ENCODE measurements at regions not wholly inside any gene's neighbourhood (a gene's known extent, or its start where the extent isn't known, plus 50 kb on each side); places are given as distances from the start of the nearest gene placed in this dataset.

GRCh38 chr1:4962836-4963235 is 308.4 kb downstream of the AJAP1 start:
- DNase-seq: no peak
- ATAC-seq (ENCODE audit: low read depth): no peak
- POLR2A ChIA-PET: no interaction called here
- Mint-ChIP-seq H3K4me1 (no peaks in the 10 kb centered on the region), H3K4me3 (no peak overlapping the region), H3K27me3 (peaks cover 1% of the 10 kb centered on the region), H3K36me3 (no peaks in the 10 kb centered on the region), H3K9me3 (no peaks in the 10 kb centered on the region), H3K27ac (no peak overlapping the region)

- no peak for ATAC-seq (ENCODE audit: low read depth)
Observed at GRCh38 chr1:4961935-4962645, 307.7 kb downstream of the AJAP1 start.

GRCh38 chr1:4960782-4961475 is 306.5 kb downstream of the AJAP1 start:
- Mint-ChIP-seq H3K36me3 (no peaks in the 10 kb centered on the region), H3K4me1 (no peaks in the 10 kb centered on the region), H3K9me3 (no peaks in the 10 kb centered on the region), H3K27ac (no peak overlapping the region), H3K27me3 (peaks cover 1% of the 10 kb centered on the region), H3K4me3 (no peak overlapping the region)
- DNase-seq (no peak), ATAC-seq (ENCODE audit: low read depth) (no peak)
- POLR2A ChIA-PET: no interaction called here

More at GRCh38 chr1:4961935-4962645, 307.7 kb downstream of the AJAP1 start:
- POLR2A ChIA-PET: no interaction called here
- no peak overlapping the region for H3K4me3 Mint-ChIP-seq
- no peaks in the 10 kb centered on the region for H3K4me1 Mint-ChIP-seq
- no peaks in the 10 kb centered on the region for H3K36me3 Mint-ChIP-seq
- peaks cover 1% of the 10 kb centered on the region for H3K27me3 Mint-ChIP-seq
- H3K9me3 Mint-ChIP-seq: no peaks in the 10 kb centered on the region
- no peak overlapping the region for H3K27ac Mint-ChIP-seq
- DNase-seq: no peak

- H3K36me3 Mint-ChIP-seq: no peaks in the 10 kb centered on the region
- H3K27ac Mint-ChIP-seq: no peak overlapping the region
- ATAC-seq (ENCODE audit: low read depth) (no peak), DNase-seq (no peak)
- POLR2A ChIA-PET: no interaction called here
- no peaks in the 10 kb centered on the region for H3K4me1 Mint-ChIP-seq
- no peak overlapping the region for H3K4me3 Mint-ChIP-seq
- H3K27me3 Mint-ChIP-seq: peaks cover 1% of the 10 kb centered on the region
- H3K9me3 Mint-ChIP-seq: no peaks in the 10 kb centered on the region
Observed at GRCh38 chr1:4960336-4960735, 305.9 kb downstream of the AJAP1 start.

- Mint-ChIP-seq H3K4me1 (no peaks in the 10 kb centered on the region), H3K9me3 (no peaks in the 10 kb centered on the region), H3K27me3 (peaks cover 3% of the 10 kb centered on the region), H3K4me3 (no peak overlapping the region), H3K36me3 (no peaks in the 10 kb centered on the region), H3K27ac (no peak overlapping the region)
- POLR2A ChIA-PET: no interaction called here
- DNase-seq: no peak
- ATAC-seq (ENCODE audit: low read depth): no peak
Observed at GRCh38 chr1:4959216-4959615, 304.8 kb downstream of the AJAP1 start.

- Mint-ChIP-seq H3K27ac (no peak overlapping the region), H3K4me1 (no peaks in the 10 kb centered on the region), H3K4me3 (no peak overlapping the region), H3K27me3 (peaks cover 3% of the 10 kb centered on the region), H3K36me3 (no peaks in the 10 kb centered on the region), H3K9me3 (peaks cover 5% of the 10 kb centered on the region)
- POLR2A ChIA-PET: no interaction called here
- DNase-seq (no peak), ATAC-seq (ENCODE audit: low read depth) (no peak)
Observed at GRCh38 chr1:4957027-4957426, 302.6 kb downstream of the AJAP1 start.

GRCh38 chr1:4954392-4954791 is 300.0 kb downstream of the AJAP1 start:
- ATAC-seq (ENCODE audit: low read depth): no peak
- peaks cover 5% of the 10 kb centered on the region for H3K9me3 Mint-ChIP-seq
- H3K27ac Mint-ChIP-seq: no peak overlapping the region
- no peak overlapping the region for H3K4me3 Mint-ChIP-seq
- peaks cover 4% of the 10 kb centered on the region for H3K27me3 Mint-ChIP-seq
- POLR2A ChIA-PET: no interaction called here
- DNase-seq: no peak
- no peaks in the 10 kb centered on the region for H3K4me1 Mint-ChIP-seq
- H3K36me3 Mint-ChIP-seq: no peaks in the 10 kb centered on the region

GRCh38 chr1:4951601-4952000 is 297.2 kb downstream of the AJAP1 start:
- Mint-ChIP-seq H3K27me3 (peaks cover 4% of the 10 kb centered on the region), H3K4me1 (no peaks in the 10 kb centered on the region), H3K27ac (no peak overlapping the region), H3K4me3 (no peak overlapping the region), H3K9me3 (peaks cover 8% of the 10 kb centered on the region), H3K36me3 (no peaks in the 10 kb centered on the region)
- DNase-seq (no peak), ATAC-seq (ENCODE audit: low read depth) (no peak)
- POLR2A ChIA-PET: no interaction called here

- peaks cover 10% of the 10 kb centered on the region for H3K9me3 Mint-ChIP-seq
- peaks cover 5% of the 10 kb centered on the region for H3K27me3 Mint-ChIP-seq
- H3K4me3 Mint-ChIP-seq: no peak overlapping the region
- POLR2A ChIA-PET: no interaction called here
- H3K36me3 Mint-ChIP-seq: no peaks in the 10 kb centered on the region
- DNase-seq (no peak), ATAC-seq (ENCODE audit: low read depth) (no peak)
- no peak overlapping the region for H3K27ac Mint-ChIP-seq
- H3K4me1 Mint-ChIP-seq: no peaks in the 10 kb centered on the region
Observed at GRCh38 chr1:4946343-4946742, 291.9 kb downstream of the AJAP1 start.

- Mint-ChIP-seq H3K4me3 (no peak overlapping the region), H3K4me1 (no peaks in the 10 kb centered on the region), H3K27ac (no peak overlapping the region), H3K27me3 (peaks cover 3% of the 10 kb centered on the region), H3K9me3 (peaks cover 10% of the 10 kb centered on the region), H3K36me3 (no peaks in the 10 kb centered on the region)
- POLR2A ChIA-PET: no interaction called here
- DNase-seq (no peak), ATAC-seq (ENCODE audit: low read depth) (no peak)
Observed at GRCh38 chr1:4944911-4945310, 290.5 kb downstream of the AJAP1 start.

- POLR2A ChIA-PET: no interaction called here
- H3K27ac Mint-ChIP-seq: no peak overlapping the region
- H3K4me3 Mint-ChIP-seq: no peak overlapping the region
- H3K9me3 Mint-ChIP-seq: peaks cover 19% of the 10 kb centered on the region
- H3K36me3 Mint-ChIP-seq: no peaks in the 10 kb centered on the region
- no peaks in the 10 kb centered on the region for H3K4me1 Mint-ChIP-seq
- ATAC-seq (ENCODE audit: low read depth) (no peak), DNase-seq (no peak)
- peaks cover 3% of the 10 kb centered on the region for H3K27me3 Mint-ChIP-seq
Observed at GRCh38 chr1:4944072-4944471, 289.7 kb downstream of the AJAP1 start.

- POLR2A ChIA-PET: no interaction called here
- Mint-ChIP-seq H3K36me3 (no peaks in the 10 kb centered on the region), H3K9me3 (peaks cover 14% of the 10 kb centered on the region), H3K27me3 (no peaks in the 10 kb centered on the region), H3K27ac (no peak overlapping the region), H3K4me3 (no peak overlapping the region), H3K4me1 (no peaks in the 10 kb centered on the region)
- DNase-seq (no peak), ATAC-seq (ENCODE audit: low read depth) (no peak)
Observed at GRCh38 chr1:4939266-4939665, 284.9 kb downstream of the AJAP1 start.

- H3K4me1 Mint-ChIP-seq: no peaks in the 10 kb centered on the region
- POLR2A ChIA-PET: no interaction called here
- ATAC-seq (ENCODE audit: low read depth): no peak
Observed at GRCh38 chr1:4937876-4938534, 283.6 kb downstream of the AJAP1 start.

GRCh38 chr1:4935807-4936206 is 281.4 kb downstream of the AJAP1 start:
- POLR2A ChIA-PET: no interaction called here
- Mint-ChIP-seq H3K4me1 (no peaks in the 10 kb centered on the region), H3K36me3 (no peaks in the 10 kb centered on the region), H3K4me3 (no peak overlapping the region), H3K27ac (no peak overlapping the region), H3K9me3 (peaks cover 10% of the 10 kb centered on the region), H3K27me3 (no peaks in the 10 kb centered on the region)
- DNase-seq: no peak
- no peak for ATAC-seq (ENCODE audit: low read depth)

More at GRCh38 chr1:4937876-4938534, 283.6 kb downstream of the AJAP1 start:
- Mint-ChIP-seq H3K4me3 (no peak overlapping the region), H3K27ac (no peak overlapping the region), H3K36me3 (no peaks in the 10 kb centered on the region), H3K27me3 (no peaks in the 10 kb centered on the region), H3K9me3 (peaks cover 14% of the 10 kb centered on the region)
- no peak for DNase-seq
